OCI-LY1 (cell line): ENCODE measurements at regions not wholly inside any gene's neighbourhood (a gene's known extent, or its start where the extent isn't known, plus 50 kb on each side); places are given as distances from the start of the nearest gene placed in this dataset.

Source experiments
- CTCF ChIP-seq: fragments of 200-600 bp; sonication (generic), shearing (Covaris generic); IDR thresholded peaks from 2 replicates; pipeline ENCODE4 v1.5.1; 2017; ENCODE audit warnings: mild to moderate bottlenecking, antibody characterized with exemption, low read length, moderate library complexity, mixed read lengths
- EZH2 ChIP-seq: fragments of 200-600 bp; sonication (generic), shearing (Covaris generic); IDR thresholded peaks from 2 replicates; pipeline ENCODE4 v1.8.0; 2017; ENCODE audit warnings: borderline replicate concordance, mixed run types, mild to moderate bottlenecking, antibody characterized with exemption, low read length, moderate library complexity, mixed read lengths

GRCh38 chr4:108327642-108328382 is 159.1 kb upstream of the LEF1 start:
- TF ChIP-seq EZH2 = no peak
- TF ChIP-seq CTCF = no peak
